Neural cell (in vitro differentiated cells): ENCODE measurements at regions not wholly inside any gene's neighbourhood (a gene's known extent, or its start where the extent isn't known, plus 50 kb on each side); places are given as distances from the start of the nearest gene placed in this dataset.

ENCODE experiments used
- EP300 ChIP-seq: fragments of 450-650 bp; conservative IDR thresholded peaks from 2 replicates; pipeline ENCODE4 v1.6.1; 2014; ENCODE audit warnings: antibody characterized with exemption, mild to moderate bottlenecking, moderate library complexity; ENCODE audit not compliant: poor library complexity, severe bottlenecking
- EZH2 ChIP-seq: fragments of 200-600, 300-800 bp; shearing (Covaris generic), sonication (generic); IDR thresholded peaks from 2 replicates; pipeline ENCODE4 v1.6.1; 2014; ENCODE audit warnings: antibody characterized with exemption, low read length, borderline replicate concordance, mild to moderate bottlenecking; ENCODE audit not compliant: insufficient read depth, poor library complexity, severe bottlenecking
- MXI1 ChIP-seq: fragments of 450-650 bp; conservative IDR thresholded peaks from 2 replicates; pipeline ENCODE4 v1.6.1; 2014; ENCODE audit warnings: antibody characterized with exemption, mild to moderate bottlenecking; ENCODE audit not compliant: poor library complexity, severe bottlenecking
- POLR2AphosphoS5 ChIP-seq: IDR thresholded peaks from 2 replicates; pipeline ENCODE4 v1.6.1; 2012
- RAD21 ChIP-seq: fragments of 450-650 bp; conservative IDR thresholded peaks from 2 replicates; pipeline ENCODE4 v1.6.1; 2014; ENCODE audit warnings: antibody characterized with exemption, mild to moderate bottlenecking, moderate library complexity
- REST ChIP-seq: IDR thresholded peaks from 2 replicates; pipeline ENCODE4 v1.6.1; 2012; ENCODE audit warnings: borderline replicate concordance
- SMC3 ChIP-seq: fragments of 450-650 bp; conservative IDR thresholded peaks from 2 replicates; pipeline ENCODE4 v1.6.1; 2014; ENCODE audit warnings: antibody characterized with exemption, mild to moderate bottlenecking, moderate library complexity; ENCODE audit not compliant: poor library complexity
- TAF1 ChIP-seq: IDR thresholded peaks from 2 replicates; pipeline ENCODE4 v1.6.1; 2012; ENCODE audit warnings: low read depth
- TF ChIP-seq, protein P1 (sequence below): fragments of 450-650 bp; IDR thresholded peaks from 2 replicates; pipeline ENCODE4 v1.5.1; 2014; ENCODE audit warnings: antibody characterized with exemption, mild to moderate bottlenecking, moderate library complexity; ENCODE audit not compliant: poor library complexity, severe bottlenecking

DNA sequence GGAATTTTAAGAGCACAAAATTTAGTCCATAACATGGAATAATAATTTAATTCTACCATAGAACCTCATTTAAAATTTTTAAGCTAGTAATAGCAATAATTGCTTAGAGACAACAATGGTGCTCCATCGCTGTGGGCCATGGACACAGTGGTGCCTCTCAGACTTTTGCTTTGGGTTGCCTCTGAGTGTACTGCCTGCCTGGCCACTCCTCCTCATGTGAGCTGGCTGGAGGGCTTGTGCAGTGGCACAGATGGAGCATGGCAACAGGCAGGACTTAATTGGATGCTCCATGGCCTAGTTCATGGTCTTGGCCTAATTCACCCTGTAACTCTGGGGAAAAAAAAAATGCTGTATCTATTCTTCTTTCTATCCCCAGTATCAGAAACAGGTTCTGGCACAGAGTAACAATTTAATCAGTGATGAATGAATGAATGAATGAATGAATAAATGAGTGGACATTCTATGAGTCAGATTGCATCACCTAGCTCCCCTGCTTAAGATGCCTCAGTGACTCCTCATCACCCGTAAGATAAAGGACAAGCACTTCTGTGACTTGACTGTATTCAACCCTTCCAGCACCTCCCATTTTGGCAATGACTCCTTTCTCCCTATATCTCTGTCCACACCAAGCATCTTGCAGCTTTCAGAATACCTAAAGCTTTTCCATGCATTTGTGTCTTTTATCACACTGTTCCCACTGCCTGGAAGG lies 211.8 kb upstream of the SLC14A2 start:
- TF ChIP-seq, protein P1, sequence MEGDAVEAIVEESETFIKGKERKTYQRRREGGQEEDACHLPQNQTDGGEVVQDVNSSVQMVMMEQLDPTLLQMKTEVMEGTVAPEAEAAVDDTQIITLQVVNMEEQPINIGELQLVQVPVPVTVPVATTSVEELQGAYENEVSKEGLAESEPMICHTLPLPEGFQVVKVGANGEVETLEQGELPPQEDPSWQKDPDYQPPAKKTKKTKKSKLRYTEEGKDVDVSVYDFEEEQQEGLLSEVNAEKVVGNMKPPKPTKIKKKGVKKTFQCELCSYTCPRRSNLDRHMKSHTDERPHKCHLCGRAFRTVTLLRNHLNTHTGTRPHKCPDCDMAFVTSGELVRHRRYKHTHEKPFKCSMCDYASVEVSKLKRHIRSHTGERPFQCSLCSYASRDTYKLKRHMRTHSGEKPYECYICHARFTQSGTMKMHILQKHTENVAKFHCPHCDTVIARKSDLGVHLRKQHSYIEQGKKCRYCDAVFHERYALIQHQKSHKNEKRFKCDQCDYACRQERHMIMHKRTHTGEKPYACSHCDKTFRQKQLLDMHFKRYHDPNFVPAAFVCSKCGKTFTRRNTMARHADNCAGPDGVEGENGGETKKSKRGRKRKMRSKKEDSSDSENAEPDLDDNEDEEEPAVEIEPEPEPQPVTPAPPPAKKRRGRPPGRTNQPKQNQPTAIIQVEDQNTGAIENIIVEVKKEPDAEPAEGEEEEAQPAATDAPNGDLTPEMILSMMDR, result no peak
- TF ChIP-seq REST, result no peak
- no peak for TF ChIP-seq SMC3
- no peak for TF ChIP-seq POLR2AphosphoS5
- TF ChIP-seq RAD21, result no peak
- TF ChIP-seq EZH2, result no peak
- TF ChIP-seq EP300, result no peak
- no peak for TF ChIP-seq TAF1
- TF ChIP-seq MXI1, result no peak
